ENCODE measurements at regions not wholly inside any gene's neighbourhood (a gene's known extent, or its start where the extent isn't known, plus 50 kb on each side); places are given as distances from the start of the nearest gene placed in this dataset.

DNA sequence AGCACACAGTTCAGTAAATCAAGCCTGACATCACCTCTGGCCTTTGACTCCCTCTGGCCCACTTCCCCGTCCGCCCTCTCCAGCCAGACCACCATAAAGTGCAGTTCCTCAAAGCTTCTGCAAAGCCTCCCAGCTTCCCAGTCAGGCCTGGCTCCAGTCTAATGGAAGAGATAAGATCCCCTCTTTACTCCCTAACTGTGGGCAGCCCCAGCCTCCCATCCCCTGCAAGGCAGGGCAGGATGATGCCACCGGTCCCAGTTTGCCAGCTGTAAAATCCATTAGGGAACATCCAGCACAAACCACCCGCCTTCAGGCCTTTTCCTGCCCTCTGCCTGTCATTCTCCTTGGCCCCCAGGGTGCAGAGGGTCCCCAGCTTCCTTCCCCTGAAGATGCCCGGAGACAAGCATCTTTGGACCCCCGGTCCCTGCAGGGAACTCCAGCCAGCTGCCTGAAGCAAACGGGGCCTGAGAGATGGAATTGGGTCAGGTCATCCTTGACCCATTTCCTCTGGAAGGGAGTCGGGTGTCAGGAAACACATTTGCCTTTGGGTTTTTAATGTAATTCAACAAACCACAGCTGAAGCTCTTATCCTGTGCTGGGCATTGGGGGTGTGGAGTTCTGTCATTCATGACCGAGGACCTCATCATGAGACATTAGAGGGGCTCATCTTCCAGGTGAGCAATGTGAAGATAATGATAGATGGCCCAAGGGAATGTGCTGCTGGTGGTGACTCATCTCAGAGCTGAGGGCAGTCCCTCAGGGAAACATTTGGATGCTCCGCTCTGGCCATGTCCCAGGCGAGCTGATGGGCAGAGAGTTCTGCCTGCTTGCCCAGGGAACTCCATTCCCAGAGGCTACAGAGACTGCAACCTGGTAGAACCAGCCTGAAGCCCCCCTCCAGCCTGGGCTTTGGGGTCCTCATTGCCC is 93.8 kb upstream of the CLMN start:
- DNase-seq (ENCODE audit: low spot score) = no peak

DNA sequence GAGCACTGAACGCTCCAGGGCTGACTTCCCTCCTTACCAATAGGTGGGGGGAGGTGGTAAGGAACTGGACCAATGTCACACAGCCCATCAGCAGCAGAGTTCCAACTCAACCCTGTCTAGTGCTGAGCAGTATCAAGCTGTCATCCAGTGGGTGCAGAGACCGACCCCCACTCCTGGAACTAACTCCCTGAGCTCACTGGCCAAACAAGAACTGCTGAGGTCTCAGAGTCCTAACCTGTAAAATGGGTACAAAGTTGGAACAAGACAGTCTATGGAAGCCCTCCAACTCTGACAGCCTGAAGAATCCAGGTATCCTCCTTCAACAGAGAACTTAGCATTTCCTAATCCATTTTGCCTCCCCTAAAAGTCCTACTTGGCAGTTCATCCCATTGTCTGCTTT is 91.1 kb upstream of the CLMN start:
- DNase-seq (ENCODE audit: low spot score) = no peak

GRCh38 chr14:95409477-95410272 is 90.0 kb upstream of the CLMN start:
- no peak for DNase-seq (ENCODE audit: low spot score)

DNA sequence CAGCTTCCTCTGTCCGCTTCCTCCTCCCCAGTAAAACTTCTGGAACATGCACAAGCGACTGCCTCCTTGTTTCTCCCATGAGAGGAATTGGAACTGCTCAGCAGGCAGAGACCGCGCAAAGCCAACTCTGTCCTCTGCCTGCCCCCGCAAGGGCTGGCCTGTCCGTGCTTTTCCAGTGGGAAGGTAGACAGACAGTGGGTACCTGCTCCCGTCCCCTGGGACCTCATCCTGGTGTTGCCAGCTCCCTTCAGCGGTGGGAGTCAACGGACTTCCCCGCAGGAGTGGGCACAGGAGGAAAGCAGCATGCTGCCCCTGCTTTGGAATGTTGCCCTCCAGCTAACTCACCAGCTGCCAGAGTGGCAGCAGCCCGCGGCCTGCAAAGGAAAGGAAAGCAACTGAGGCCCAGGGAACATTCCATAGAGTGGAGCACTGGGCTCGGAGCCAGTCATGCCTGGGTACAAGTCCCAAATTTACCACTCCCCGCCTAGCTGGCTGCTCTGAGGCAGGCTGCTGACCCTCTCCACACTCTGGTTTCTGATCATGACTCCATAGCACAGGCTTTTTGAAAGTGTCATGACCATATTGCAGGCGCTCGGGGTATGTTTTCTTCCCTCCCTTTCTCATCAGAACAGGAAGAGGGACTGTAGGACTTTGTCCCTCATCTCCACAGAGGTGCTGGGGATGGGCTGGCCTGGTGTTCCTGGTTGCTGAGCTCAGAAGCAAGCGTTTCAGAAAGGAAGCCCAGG is 89.2 kb upstream of the CLMN start:
- no peak for DNase-seq (ENCODE audit: low spot score)

- DNase-seq (ENCODE audit: low spot score) = no peak
Observed at GRCh38 chr14:95407354-95407753, 87.6 kb upstream of the CLMN start.

DNA sequence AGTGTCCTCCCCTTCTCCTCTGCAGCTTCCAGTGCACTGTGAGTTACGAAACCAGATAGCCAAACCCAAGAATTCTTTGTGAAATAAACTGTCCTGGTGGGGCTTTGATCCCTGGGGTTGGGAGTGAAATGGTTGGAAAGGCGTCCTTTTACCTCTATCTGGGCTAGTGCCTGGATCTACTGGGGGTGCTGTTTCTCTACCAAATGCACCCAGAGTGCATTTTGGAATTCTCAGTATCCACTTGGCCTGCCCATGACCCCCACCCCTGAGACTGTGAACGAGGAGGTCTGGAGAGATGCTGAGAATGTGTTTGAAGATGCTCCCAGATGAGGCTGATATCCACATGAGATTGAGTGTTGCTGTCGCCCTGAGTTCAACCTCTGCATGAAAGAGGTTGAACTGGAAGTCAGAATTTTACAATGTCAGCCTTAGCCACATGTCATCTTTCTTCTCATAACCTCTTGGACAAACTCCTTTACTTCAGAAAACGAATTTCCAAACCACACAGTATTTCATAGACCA is 87.1 kb upstream of the CLMN start:
- DNase-seq (ENCODE audit: low spot score) = no peak

- DNase-seq (ENCODE audit: low spot score) = no peak
Observed at GRCh38 chr14:95404583-95404982, 84.9 kb upstream of the CLMN start.

GRCh38 chr14:95402578-95402977 is 82.9 kb upstream of the CLMN start:
- DNase-seq (ENCODE audit: low spot score) = no peak

DNA sequence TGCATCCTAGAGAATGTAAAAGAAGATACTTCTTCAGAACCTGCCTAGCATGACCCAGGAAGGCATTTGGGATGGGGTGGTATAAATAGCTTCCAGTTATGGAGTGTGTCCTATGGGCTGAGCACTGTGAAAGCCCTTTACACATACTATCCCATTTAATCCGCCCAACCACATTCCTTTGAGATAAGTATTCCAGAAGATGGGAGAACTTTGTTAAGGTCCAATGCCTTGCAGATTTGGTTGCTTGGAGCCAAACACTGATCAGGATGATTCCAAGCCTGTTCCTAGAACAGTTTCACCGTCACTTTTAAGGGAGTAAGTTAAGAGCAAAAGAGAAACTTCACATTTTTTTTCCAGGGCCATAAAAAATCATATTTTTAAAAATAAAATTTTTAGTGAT is 82.5 kb upstream of the CLMN start:
- DNase-seq (ENCODE audit: low spot score) = no peak

GRCh38 chr14:95398630-95399547 is 79.2 kb upstream of the CLMN start:
- DNase-seq (ENCODE audit: low spot score) = no peak

GRCh38 chr14:95397325-95397724 is 77.6 kb upstream of the CLMN start:
- no peak for DNase-seq (ENCODE audit: low spot score)

DNA sequence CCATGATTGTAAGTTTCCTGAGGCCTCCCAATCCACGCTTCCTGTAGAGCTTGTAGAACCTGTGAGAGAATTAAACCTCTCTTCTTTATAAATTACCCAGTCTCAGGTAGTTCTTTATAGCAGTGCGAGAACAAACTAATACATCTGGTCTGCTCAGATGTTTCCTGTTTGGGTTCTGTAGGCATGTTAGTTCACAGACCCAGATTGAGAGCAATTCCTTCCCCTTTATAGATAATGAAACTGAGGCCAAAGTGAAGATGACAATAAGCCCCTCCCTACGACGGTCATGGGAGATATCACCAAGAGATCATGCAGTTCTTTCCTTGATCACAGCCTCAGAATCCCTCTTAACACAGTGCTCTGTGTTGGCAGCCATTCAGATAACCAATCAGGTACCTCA is 76.5 kb upstream of the CLMN start:
- DNase-seq (ENCODE audit: low spot score) = no peak

DNA sequence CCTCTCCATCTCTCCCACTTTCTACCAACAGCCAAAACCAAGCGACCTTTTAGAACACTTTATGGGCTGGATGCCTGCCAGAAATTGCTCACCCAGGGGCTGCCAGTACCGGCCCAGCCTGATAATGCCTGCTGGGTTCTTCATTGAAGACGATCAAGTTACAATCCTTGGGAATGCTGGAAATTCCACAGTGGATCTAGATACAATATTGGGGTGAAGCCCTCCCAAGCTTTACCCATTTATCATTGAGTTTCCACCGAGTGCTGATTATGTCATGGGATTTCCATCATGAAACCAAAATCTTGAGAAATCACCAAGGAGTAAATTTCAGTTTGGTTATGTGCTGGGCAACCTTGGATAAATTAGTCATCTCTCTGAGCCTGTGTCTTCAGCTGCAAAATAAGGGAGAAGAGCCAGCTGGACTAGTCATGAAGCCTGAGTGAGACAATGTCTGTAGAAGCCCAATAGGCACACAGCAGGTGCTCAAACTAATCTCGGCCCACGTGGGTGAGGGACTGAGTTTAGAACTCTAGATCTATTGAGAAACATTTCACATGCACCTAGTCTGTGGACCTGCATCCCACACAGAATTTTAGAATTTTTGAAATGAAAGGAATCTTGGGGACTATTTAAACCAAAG is 75.5 kb upstream of the CLMN start:
- DNase-seq (ENCODE audit: low spot score) = no peak

GRCh38 chr14:95394297-95395097 is 74.8 kb upstream of the CLMN start:
- no peak for DNase-seq (ENCODE audit: low spot score)

DNA sequence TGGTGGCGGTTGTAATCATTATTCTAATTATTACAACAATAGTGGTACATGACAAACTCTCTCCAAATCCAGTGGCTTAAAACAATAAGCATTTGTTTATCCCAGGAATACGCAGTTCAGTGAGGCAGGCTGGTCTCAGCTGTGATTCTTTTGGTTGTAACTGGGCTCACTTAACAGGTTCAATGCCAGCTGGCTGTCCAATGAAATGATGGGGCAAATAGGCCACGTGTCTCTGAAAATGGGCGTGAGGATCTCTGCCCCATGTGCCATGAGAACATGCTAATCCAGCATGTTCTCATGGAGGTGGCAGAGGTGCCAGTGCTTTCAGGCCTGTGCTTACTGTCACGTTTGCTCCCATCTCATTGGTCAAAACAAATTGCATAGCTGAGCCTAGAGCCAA is 73.1 kb upstream of the CLMN start:
- no peak for DNase-seq (ENCODE audit: low spot score)

DNA sequence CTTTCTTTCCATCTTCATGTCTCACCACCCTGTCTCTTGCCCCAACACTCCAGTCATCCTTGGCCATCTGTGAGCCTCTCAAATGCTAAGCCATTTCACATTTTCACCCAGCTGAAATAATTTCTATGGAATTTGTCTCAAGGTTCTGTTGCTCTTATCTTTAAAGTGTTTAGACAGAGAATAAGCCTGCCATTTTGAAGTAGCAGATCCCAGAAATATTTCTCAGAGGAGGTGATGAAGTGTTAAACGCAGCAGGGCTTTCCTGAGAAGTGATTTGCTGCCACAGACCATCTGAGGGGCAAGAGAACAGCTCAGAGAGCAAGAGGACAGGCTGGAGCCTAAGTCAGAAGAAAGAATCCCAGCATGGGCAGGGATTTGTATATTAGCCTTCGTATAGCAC is 71.6 kb upstream of the CLMN start:
- DNase-seq (ENCODE audit: low spot score) = no peak

DNA sequence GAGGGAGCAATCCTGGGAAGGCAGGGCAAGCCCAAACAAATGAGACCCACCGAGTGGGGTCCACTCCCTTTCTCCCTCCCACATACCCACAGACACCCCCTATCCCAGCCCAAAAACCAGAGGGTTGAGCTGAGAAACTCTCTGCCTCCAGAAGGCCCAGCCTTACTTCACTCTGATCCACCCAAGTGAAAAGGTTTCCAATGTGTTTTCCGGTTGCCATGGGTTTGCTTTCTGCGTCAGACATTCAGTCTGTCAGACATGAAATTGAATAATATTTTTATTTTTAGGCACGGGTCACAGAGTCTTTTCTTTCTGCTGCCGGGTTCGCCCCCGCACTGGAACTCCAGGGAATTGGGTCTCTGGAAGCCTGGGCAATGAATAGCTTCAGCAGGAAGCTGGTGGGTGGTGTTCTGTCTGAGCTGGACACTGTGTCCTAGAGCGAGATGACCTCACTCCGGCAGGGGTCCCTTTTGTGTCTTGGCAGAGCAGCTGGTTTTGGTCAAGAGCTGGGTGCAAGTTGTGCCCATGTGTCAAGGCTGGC is 69.8 kb upstream of the CLMN start:
- DNase-seq (ENCODE audit: low spot score) = no peak

- DNase-seq (ENCODE audit: low spot score) = no peak
Observed at GRCh38 chr14:95388699-95389098, 69.0 kb upstream of the CLMN start.

GRCh38 chr14:95387826-95388445 is 68.2 kb upstream of the CLMN start:
- DNase-seq (ENCODE audit: low spot score) = no peak
